ENCODE measurements at regions not wholly inside any gene's neighbourhood (a gene's known extent, or its start where the extent isn't known, plus 50 kb on each side); places are given as distances from the start of the nearest gene placed in this dataset.

DNA sequence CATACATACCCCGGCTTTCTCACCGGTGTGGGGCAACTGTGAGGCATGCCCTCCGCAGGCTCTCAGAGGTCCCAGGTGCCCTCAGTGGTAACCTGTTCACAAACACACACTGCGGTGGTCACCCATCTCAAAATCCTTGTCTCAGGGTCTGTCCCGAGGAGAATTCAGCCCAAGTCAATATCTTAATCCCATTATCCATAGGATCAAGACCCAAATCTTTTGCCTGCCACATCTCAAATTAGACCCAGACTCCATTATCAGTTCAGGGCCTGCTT is 140.8 kb downstream of the CDC5L start:
- no peak overlapping the region for H3K4me3 Mint-ChIP-seq
- POLR2A ChIA-PET: no interaction called here
- Histone ChIP-seq H3K36me3 (ENCODE audit: insufficient read depth, low read length) (no peaks in the 10 kb centered on the region), H3K27ac (ENCODE audit: low read depth in 1 of 2, low read length in 2 of 2) (no peak overlapping the region), H3K27me3 (ENCODE audit: control insufficient read depth in 1 of 2, insufficient read depth in 2 of 2, low read length in 2 of 2) (no peaks in the 10 kb centered on the region), H3K4me1 (ENCODE audit: insufficient read depth, low read length) (peaks cover 4% of the 10 kb centered on the region), H3K9me3 (ENCODE audit: control insufficient read depth in 1 of 2, insufficient read depth in 1 of 2, low read length in 2 of 2) (peaks cover 0 to 8% of the 10 kb centered on the region in 2 experiments), H3K4me3 (ENCODE audit: low read length) (no peak overlapping the region)
- CTCF ChIA-PET: no interaction called here
- peaks cover 26% of the 10 kb centered on the region for H3K27me3 Mint-ChIP-seq
- H3K36me3 Mint-ChIP-seq (ENCODE audit: low read depth): no peaks in the 10 kb centered on the region
- TF ChIP-seq, protein P1, sequence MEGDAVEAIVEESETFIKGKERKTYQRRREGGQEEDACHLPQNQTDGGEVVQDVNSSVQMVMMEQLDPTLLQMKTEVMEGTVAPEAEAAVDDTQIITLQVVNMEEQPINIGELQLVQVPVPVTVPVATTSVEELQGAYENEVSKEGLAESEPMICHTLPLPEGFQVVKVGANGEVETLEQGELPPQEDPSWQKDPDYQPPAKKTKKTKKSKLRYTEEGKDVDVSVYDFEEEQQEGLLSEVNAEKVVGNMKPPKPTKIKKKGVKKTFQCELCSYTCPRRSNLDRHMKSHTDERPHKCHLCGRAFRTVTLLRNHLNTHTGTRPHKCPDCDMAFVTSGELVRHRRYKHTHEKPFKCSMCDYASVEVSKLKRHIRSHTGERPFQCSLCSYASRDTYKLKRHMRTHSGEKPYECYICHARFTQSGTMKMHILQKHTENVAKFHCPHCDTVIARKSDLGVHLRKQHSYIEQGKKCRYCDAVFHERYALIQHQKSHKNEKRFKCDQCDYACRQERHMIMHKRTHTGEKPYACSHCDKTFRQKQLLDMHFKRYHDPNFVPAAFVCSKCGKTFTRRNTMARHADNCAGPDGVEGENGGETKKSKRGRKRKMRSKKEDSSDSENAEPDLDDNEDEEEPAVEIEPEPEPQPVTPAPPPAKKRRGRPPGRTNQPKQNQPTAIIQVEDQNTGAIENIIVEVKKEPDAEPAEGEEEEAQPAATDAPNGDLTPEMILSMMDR (IDR thresholded peaks at IDR 0.05): no peak
- intact Hi-C loops (cut with DNase I, micrococcal nuclease): no loop called here
- ATAC-seq (ENCODE audit: poor library complexity) (no peak), DNase-seq (no peak)
- H3K4me1 Mint-ChIP-seq (ENCODE audit: low read depth): no peaks in the 10 kb centered on the region
- no peaks in the 10 kb centered on the region for H3K9me3 Mint-ChIP-seq
- no peak overlapping the region for H3K27ac Mint-ChIP-seq

DNA sequence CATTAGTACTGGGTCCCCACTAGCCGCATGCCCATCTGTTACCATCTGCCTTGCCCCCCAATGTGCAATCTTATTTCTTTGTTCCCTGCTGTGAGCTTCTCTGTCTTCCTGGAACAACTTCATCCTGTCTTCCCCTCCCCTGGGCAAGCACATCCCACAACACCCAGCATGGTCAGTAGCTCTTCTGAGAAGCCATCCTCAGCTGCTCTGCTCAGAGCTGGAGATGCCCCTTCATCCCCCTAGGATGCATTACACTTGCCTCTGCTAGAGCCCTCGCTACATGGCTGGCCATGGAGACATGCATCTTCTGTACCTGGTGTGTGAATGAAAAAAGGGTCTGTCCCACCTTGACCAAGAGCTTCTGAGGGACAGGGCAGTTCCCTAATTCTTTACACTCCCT is 141.2 kb downstream of the CDC5L start:
- peaks cover 22% of the 10 kb centered on the region for H3K27me3 Mint-ChIP-seq

DNA sequence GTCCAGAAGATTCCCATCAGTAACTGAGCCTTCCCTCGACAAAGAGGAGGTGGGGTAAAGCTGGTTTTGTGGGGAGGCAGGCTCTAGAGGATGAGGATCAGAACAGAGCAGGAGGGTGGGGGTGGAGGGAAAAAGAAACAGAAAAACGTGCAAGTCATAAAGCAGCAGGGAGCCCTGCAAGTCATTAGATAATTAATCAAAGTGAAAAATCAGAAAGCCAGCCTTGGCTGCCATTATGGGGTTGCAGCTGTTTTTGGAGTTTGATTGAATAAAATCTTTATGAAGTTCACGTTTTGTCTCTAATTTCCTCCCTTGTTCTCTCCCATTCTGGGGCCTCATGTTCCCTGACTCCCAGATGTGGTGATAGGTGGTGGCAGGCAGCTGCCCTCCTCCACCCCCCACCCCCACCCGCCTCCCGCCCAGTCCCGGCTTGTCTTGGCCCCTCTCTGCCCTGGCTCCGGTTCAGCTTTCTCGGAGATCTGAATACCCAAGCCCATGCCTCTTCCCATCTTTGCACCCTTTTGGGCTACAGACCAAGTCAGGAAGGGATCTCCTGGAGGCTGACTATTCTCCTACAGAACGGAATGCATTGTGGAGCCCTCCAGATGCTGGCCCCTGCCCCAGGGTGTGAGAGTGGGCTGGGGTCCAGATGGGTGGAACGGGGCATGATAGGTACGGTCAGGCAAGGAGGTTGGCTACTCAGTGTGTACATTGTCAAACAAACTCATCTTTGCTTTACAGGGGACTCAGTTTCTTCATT is 141.8 kb downstream of the CDC5L start:
- no peaks in the 10 kb centered on the region for H3K27me3 ChIP-seq (ENCODE audit: control insufficient read depth in 1 of 2, insufficient read depth in 2 of 2, low read length in 2 of 2)
- TF ChIP-seq, protein P1 (IDR thresholded peaks at IDR 0.05): no peak
- no peaks in the 10 kb centered on the region for H3K36me3 ChIP-seq (ENCODE audit: insufficient read depth, low read length)
- Mint-ChIP-seq H3K4me3 (no peak overlapping the region), H3K36me3 (ENCODE audit: low read depth) (no peaks in the 10 kb centered on the region), H3K9me3 (no peaks in the 10 kb centered on the region), H3K27me3 (peaks cover 16% of the 10 kb centered on the region), H3K27ac (no peak overlapping the region), H3K4me1 (ENCODE audit: low read depth) (no peaks in the 10 kb centered on the region)
- intact Hi-C loops (cut with DNase I, micrococcal nuclease): no loop called here
- no peak for DNase-seq
- H3K4me1 ChIP-seq (ENCODE audit: insufficient read depth, low read length): peaks cover 4% of the 10 kb centered on the region
- POLR2A ChIA-PET: no interaction called here
- no peak overlapping the region for H3K27ac ChIP-seq (ENCODE audit: low read depth in 1 of 2, low read length in 2 of 2)
- H3K4me3 ChIP-seq (ENCODE audit: low read length): no peak overlapping the region
- no peak for ATAC-seq (ENCODE audit: poor library complexity)
- peaks cover 0 to 8% of the 10 kb centered on the region in 2 experiments for H3K9me3 ChIP-seq (ENCODE audit: control insufficient read depth in 1 of 2, insufficient read depth in 1 of 2, low read length in 2 of 2)
- CTCF ChIA-PET: no interaction called here

More for the DNA sequence above, 141.2 kb downstream of the CDC5L start:
- Mint-ChIP-seq H3K9me3 (no peaks in the 10 kb centered on the region), H3K36me3 (ENCODE audit: low read depth) (no peaks in the 10 kb centered on the region), H3K4me1 (ENCODE audit: low read depth) (no peaks in the 10 kb centered on the region), H3K27ac (no peak overlapping the region), H3K4me3 (no peak overlapping the region)
- no peaks in the 10 kb centered on the region for H3K36me3 ChIP-seq (ENCODE audit: insufficient read depth, low read length)
- intact Hi-C loops (cut with DNase I, micrococcal nuclease): no loop called here
- ATAC-seq (ENCODE audit: poor library complexity) (no peak), DNase-seq (no peak)
- ChIA-PET POLR2A (no interaction called here), CTCF (no interaction called here)
- H3K9me3 ChIP-seq (ENCODE audit: control insufficient read depth in 1 of 2, insufficient read depth in 1 of 2, low read length in 2 of 2): peaks cover 0 to 8% of the 10 kb centered on the region in 2 experiments
- TF ChIP-seq, protein P1 (IDR thresholded peaks at IDR 0.05): no peak
- no peak overlapping the region for H3K4me3 ChIP-seq (ENCODE audit: low read length)
- no peaks in the 10 kb centered on the region for H3K27me3 ChIP-seq (ENCODE audit: control insufficient read depth in 1 of 2, insufficient read depth in 2 of 2, low read length in 2 of 2)
- no peak overlapping the region for H3K27ac ChIP-seq (ENCODE audit: low read depth in 1 of 2, low read length in 2 of 2)
- peaks cover 4% of the 10 kb centered on the region for H3K4me1 ChIP-seq (ENCODE audit: insufficient read depth, low read length)
